HG03521 (cell line): ENCODE measurements at regions not wholly inside any gene's neighbourhood (a gene's known extent, or its start where the extent isn't known, plus 50 kb on each side); places are given as distances from the start of the nearest gene placed in this dataset.
A peak's percentile ranks its signal among the peaks of the same experiment; 100 is the strongest.

Experiments
- ATAC-seq: cut with Tn5 transposase; IDR thresholded peaks from one replicate; pipeline ENCODE4 v1.9.1; 2021; ENCODE audit warnings: mild to moderate bottlenecking, moderate library complexity; ENCODE audit not compliant: unreplicated experiment

GRCh38 chr6:121971931-121972335 is 427.5 kb upstream of the HSF2 start:
- no peak for ATAC-seq

GRCh38 chr6:121984956-121985355 is 414.5 kb upstream of the HSF2 start:
- no peak for ATAC-seq

GRCh38 chr6:121993362-121993761 is 406.1 kb upstream of the HSF2 start:
- no peak for ATAC-seq

DNA sequence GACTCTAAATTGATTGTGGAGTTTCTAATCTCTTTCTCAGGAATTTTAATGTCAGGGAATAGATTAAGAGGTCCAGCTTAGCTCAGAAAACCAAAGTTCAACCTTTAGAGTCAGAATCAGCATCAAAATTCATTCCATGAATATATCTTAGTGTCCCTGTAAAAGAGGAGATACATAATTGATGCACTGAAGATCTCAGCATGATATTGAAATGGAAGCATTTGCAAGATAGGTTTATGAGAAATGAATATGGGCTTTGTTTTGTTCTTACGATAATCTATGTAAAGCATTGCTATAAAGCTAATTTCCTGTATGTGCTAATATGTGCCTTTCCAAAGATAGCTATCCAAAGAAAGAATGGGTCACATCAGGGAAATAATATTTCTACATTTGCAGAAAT is 404.5 kb upstream of the HSF2 start:
- no peak for ATAC-seq

- ATAC-seq, result no peak
Observed at GRCh38 chr6:121998631-121999030, 400.8 kb upstream of the HSF2 start.

- ATAC-seq, result no peak
Observed at GRCh38 chr6:121999456-122000065, 399.9 kb upstream of the HSF2 start.

DNA sequence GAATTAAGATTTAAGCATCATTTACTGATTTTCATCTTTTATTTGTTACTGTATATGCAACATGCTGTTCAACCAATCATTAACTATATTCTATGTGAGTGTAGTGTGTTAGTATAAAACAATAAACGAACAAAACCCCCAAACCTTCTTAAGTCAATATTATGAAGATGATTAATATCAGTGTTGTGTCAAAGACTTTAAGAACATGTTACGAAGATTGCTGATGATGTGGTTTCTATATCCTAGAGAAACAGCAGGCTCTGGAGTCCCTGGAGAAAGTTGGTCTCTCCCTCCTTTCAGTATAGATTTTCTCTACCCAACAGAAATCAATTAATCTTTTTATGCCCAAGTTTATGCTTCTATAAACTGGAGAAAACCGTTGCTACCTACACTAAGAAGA is 393.8 kb upstream of the HSF2 start:
- no peak for ATAC-seq

DNA sequence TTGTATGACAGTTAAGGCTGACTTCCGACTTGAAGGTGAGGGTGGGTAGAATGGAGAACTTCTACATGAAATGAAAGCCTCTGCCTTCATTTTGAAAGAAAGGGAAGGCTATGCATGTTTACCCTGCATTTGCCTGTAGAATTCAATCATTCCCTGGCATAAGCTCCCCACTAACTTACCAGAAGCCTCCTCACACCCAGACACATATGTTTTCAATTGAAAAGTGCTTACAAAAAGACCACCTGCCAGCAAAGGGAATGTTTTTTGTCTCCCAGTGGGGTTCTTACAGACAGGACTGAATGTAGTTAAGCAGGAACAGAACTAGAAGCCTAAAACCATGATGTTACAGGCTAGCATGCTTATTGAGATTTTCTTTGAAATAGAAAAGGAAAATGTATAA is 392.1 kb upstream of the HSF2 start:
- ATAC-seq, result no peak

- ATAC-seq, result no peak
Observed at GRCh38 chr6:122008101-122008999, 391.1 kb upstream of the HSF2 start.

GRCh38 chr6:122009000-122009350 is 390.5 kb upstream of the HSF2 start:
- no peak for ATAC-seq

DNA sequence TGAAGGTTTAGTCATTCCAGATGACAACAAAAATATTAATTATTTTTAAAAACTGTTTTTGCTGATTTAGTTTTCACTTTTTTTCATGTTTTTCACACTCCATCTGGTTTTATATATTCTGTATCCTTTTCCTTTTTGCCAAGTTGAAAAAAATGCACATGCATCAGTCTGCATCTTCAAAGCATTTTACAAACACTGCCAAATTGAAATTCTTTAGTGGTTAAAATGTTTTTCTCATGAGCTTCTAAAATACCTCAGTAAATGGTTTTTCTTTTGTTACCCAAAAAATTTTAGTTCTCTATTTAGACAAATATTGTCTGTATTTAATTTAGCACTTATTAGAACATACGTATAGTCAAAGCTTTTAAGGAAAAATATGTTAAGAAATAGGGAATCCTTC is 386.9 kb upstream of the HSF2 start:
- ATAC-seq, result no peak

DNA sequence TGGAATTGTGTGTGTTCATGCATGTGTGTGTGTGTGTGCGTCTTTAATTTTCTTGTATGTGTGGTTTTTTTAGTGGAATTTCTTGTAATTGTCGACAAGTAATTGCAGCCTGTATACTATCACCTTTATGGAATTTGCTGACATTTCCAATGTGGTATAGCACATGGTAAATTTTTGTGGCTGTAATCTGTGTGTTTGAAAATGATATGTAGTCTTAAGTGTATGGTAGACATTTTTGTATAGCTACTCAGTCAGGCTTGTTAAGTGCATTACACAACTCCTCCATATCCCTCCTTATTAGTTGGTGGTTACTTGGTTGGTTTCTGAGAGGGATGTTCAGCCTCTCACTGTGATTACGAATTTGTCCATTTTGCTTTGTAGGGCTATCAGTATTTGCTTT is 384.5 kb upstream of the HSF2 start:
- ATAC-seq, result no peak

DNA sequence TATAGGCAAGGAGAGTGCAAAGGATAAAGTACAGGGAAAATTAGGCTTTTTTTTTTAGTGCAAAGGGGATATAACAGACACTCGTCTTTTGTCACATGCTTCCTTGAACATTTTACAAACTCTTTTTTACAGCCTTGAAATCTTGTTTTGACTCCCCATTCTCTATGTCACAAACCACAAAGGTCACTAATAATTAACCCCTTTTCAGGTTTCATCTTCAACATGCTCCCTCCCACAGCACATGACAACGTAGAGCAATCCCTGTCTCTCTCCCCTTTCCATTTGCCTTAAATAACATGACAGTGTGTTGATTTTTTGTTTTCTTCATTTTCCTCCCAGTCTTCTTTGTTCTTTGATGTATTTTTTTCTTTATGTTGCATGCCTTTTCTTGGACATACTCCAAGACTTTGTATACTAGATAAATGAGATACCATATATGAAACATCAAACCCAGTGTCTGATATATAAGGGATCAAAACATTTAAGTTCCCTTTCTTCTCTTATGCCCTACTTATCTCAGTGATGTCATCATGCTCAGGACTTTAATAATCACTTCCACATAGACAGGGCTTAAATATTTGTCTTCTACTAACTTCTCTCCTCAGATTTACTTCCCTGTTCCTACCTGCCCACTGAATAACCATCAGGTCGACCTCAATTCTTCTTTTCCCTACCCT is 378.7 kb upstream of the HSF2 start:
- ATAC-seq, result peak; percentile 95

GRCh38 chr6:122025104-122025503 is 374.3 kb upstream of the HSF2 start:
- ATAC-seq, result no peak

DNA sequence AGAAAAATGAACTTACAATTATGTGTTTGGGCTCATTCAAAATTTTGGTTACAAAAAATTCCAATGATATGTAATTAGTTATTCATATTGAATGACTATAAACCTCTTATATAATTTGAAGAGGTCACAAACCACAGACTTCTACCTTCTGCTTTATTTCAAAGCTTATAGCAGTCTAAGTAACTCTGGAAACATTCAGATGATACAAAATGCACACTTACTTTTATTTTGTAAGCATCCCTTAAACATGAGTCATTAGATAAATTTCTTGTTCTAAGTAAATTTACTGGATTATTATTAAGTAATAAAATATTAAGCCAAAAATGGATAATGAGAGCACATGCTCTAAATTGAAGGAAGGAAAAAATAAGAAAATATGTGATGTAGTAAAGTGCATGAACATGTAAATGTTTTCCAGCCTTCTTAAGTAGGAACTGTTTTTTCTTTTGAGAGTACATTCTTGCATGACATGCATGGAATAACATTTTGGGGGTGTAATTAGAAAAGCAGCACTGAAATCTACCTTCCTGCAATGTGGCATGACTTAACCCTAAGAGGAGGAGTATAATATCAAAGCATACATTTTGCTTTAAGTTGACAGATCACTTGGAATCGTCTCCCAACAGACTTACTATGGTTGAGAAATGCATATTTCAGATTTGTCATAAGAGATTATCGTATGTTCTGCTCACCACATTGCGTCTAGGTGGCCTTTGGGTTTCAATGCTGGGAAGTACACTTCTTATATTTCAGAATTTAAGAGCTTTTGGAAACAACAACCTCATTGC is 372.7 kb upstream of the HSF2 start:
- ATAC-seq, result no peak

DNA sequence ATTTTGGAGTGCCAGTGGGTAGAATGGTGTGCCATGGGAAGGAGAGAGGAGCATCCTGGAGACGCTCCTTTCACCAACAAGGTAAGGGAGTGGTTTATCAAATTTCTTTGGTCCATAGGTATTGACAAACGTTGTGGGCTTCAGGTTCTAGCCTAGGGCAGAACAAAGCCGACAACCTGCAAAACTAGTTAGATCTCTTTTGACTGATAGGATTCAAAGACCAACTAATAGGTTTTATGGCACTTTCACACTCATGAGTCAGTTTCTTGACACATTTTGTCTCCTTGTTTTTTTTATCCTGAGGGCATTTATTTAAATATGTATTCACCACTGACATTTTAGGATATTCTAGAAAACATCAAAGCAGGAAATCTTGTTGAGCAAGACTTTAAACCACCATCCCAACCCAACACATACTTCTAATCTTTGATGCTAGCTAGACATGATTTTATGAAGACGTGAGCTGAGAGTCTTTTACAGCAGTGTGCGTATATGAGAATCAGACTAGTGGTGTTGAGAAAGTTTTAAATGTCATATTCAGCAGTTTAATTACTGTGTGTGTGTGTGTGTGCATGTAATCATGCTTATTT is 370.4 kb upstream of the HSF2 start:
- ATAC-seq, result no peak

GRCh38 chr6:122033564-122034181 is 365.8 kb upstream of the HSF2 start:
- ATAC-seq, result peak; percentile 82

- ATAC-seq, result no peak
Observed at GRCh38 chr6:122035173-122035572, 364.3 kb upstream of the HSF2 start.

GRCh38 chr6:122040261-122040660 is 359.2 kb upstream of the HSF2 start:
- ATAC-seq, result no peak

- ATAC-seq, result no peak
Observed at GRCh38 chr6:122042380-122042779, 357.1 kb upstream of the HSF2 start.
